Lower lobe of right lung (tissue), 2 donors: ENCODE measurements at regions not wholly inside any gene's neighbourhood (a gene's known extent, or its start where the extent isn't known, plus 50 kb on each side); places are given as distances from the start of the nearest gene placed in this dataset.

Experiments
- ATAC-seq, 2 donors: fragments of 200-7000 bp; cut with Tn5 transposase; one replicate each; pipeline ENCODE4 v1.9.1; 2020 to 2022; ENCODE audit warnings: mild to moderate bottlenecking in 2 of 2, moderate library complexity in 2 of 2
- DNase-seq: peaks from one replicate; pipeline ENCODE4 v3.0.0-alpha.2; 2020
- H3K27ac ChIP-seq: fragments of 200-600 bp; one replicate; pipeline ENCODE4 v1.8.0; 2022
- H3K27me3 ChIP-seq: fragments of 200-600 bp; one replicate; pipeline ENCODE4 v1.8.0; 2022; ENCODE audit warnings: low read depth
- H3K36me3 ChIP-seq: fragments of 200-600 bp; one replicate; pipeline ENCODE4 v1.8.0; 2022; ENCODE audit warnings: mild to moderate bottlenecking
- H3K4me1 ChIP-seq: fragments of 200-600 bp; one replicate; pipeline ENCODE4 v1.8.0; 2022
- H3K4me3 ChIP-seq: fragments of 200-600 bp; one replicate; pipeline ENCODE4 v1.8.0; 2022; ENCODE audit warnings: mild to moderate bottlenecking
- H3K9me3 ChIP-seq: fragments of 200-600 bp; one replicate; pipeline ENCODE4 v1.8.0; 2022
- intact Hi-C: fragments of 100-400 bp; cut with DNase I; formaldehyde crosslinking; loops from one replicate; pipeline ENCODE4 v1.11.0; 2022
- TF ChIP-seq, protein P1 (sequence below): fragments of 200-600 bp; IDR thresholded peaks from one replicate; pipeline ENCODE4 v1.8.0; 2022; ENCODE audit warnings: antibody characterized with exemption, mild to moderate bottlenecking
- donor health status: DM: no; HTN: yes; CAD: no; lungs with severe emphysema.

- TF ChIP-seq, protein P1, sequence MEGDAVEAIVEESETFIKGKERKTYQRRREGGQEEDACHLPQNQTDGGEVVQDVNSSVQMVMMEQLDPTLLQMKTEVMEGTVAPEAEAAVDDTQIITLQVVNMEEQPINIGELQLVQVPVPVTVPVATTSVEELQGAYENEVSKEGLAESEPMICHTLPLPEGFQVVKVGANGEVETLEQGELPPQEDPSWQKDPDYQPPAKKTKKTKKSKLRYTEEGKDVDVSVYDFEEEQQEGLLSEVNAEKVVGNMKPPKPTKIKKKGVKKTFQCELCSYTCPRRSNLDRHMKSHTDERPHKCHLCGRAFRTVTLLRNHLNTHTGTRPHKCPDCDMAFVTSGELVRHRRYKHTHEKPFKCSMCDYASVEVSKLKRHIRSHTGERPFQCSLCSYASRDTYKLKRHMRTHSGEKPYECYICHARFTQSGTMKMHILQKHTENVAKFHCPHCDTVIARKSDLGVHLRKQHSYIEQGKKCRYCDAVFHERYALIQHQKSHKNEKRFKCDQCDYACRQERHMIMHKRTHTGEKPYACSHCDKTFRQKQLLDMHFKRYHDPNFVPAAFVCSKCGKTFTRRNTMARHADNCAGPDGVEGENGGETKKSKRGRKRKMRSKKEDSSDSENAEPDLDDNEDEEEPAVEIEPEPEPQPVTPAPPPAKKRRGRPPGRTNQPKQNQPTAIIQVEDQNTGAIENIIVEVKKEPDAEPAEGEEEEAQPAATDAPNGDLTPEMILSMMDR = no peak
- no peaks in the 10 kb centered on the region for H3K9me3 ChIP-seq
- H3K27me3 ChIP-seq = no peaks in the 10 kb centered on the region
- intact Hi-C loops = no loop called here
- no peak for DNase-seq
- H3K36me3 ChIP-seq = no peaks in the 10 kb centered on the region
- H3K4me1 ChIP-seq = no peaks in the 10 kb centered on the region
- H3K27ac ChIP-seq = no peak overlapping the region
- ATAC-seq = no peak
- H3K4me3 ChIP-seq = no peak overlapping the region
Observed at GRCh38 chr11:70024036-70024772, 53.9 kb upstream of the ANO1 start.

DNA sequence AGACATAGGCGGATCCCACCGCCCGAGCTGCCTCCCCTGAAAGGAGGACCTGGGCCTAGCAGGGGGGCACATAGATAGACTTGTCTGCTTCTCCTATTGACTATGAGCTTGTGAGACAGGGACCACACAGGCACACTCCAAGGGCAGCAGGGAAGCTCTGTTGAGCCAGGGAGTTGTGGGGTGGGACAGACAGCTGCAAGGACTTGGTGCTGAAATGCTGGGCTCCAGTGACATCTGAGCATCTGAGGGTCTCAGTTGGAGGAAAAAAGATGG lies 53.4 kb upstream of the ANO1 start:
- no peak overlapping the region for H3K4me3 ChIP-seq
- H3K36me3 ChIP-seq = no peaks in the 10 kb centered on the region
- TF ChIP-seq, protein P1 = no peak
- H3K9me3 ChIP-seq = no peaks in the 10 kb centered on the region
- no peaks in the 10 kb centered on the region for H3K4me1 ChIP-seq
- intact Hi-C loops = no loop called here
- H3K27ac ChIP-seq = no peak overlapping the region
- H3K27me3 ChIP-seq = no peaks in the 10 kb centered on the region
- DNase-seq (no peak), ATAC-seq (no peak)

- no peaks in the 10 kb centered on the region for H3K36me3 ChIP-seq
- H3K27me3 ChIP-seq = no peaks in the 10 kb centered on the region
- TF ChIP-seq, protein P1 = no peak
- H3K9me3 ChIP-seq = no peaks in the 10 kb centered on the region
- no peak for ATAC-seq
- intact Hi-C loops = no loop called here
- H3K4me3 ChIP-seq = no peak overlapping the region
- H3K27ac ChIP-seq = no peak overlapping the region
- DNase-seq = no peak
- no peaks in the 10 kb centered on the region for H3K4me1 ChIP-seq
Observed at GRCh38 chr11:70025308-70025707, 52.8 kb upstream of the ANO1 start.

DNA sequence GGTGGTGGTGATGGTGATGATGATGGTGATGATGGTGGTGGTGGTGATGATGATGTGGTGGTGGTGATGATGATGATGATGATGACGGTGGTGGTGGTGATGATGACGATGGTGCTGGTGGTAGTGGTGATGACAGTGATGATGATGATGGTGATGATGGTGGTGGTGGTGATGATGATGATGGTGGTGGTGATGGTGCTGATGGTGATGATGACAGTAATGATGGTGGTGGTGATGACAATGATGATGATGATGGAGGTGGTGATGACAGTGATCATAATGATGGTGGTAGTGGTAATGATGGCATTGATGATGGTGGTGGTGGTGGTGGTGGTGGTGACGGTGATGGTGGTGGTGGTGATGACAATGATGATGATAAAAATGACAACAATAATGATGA lies 52.1 kb upstream of the ANO1 start:
- Histone ChIP-seq H3K4me3 (no peak overlapping the region), H3K27ac (no peak overlapping the region), H3K4me1 (no peaks in the 10 kb centered on the region), H3K36me3 (no peaks in the 10 kb centered on the region), H3K9me3 (no peaks in the 10 kb centered on the region), H3K27me3 (no peaks in the 10 kb centered on the region)
- intact Hi-C loops = no loop called here
- TF ChIP-seq, protein P1 = no peak
- DNase-seq (no peak), ATAC-seq (no peak)

DNA sequence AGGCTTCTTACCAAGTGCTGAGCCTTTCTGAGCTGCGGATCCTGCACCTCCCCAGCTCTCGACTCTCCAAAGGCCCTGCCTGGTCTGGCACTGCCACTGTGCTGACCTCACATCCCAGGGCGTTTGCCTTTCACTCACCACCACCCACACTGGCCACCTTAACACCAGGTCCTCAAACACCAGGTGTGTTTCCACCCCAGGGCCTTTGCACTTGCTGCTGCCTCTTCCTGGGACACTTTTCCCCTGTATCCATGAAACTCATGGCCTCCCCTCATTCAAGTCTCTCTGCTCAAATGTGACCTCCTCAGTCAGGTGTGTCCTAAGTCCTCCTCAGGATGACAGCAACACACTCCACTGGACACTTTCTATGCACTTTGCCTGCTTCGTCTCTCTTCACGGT lies 51.4 kb upstream of the ANO1 start:
- H3K27me3 ChIP-seq = no peaks in the 10 kb centered on the region
- no peak overlapping the region for H3K27ac ChIP-seq
- ATAC-seq (no peak), DNase-seq (no peak)
- no peaks in the 10 kb centered on the region for H3K4me1 ChIP-seq
- H3K4me3 ChIP-seq = no peak overlapping the region
- no peaks in the 10 kb centered on the region for H3K9me3 ChIP-seq
- intact Hi-C loops = no loop called here
- TF ChIP-seq, protein P1 = no peak
- no peaks in the 10 kb centered on the region for H3K36me3 ChIP-seq

- Histone ChIP-seq H3K9me3 (no peaks in the 10 kb centered on the region), H3K27me3 (no peaks in the 10 kb centered on the region), H3K27ac (no peak overlapping the region), H3K4me3 (no peak overlapping the region), H3K36me3 (no peaks in the 10 kb centered on the region), H3K4me1 (no peaks in the 10 kb centered on the region)
- TF ChIP-seq, protein P1 = no peak
- intact Hi-C loops = no loop called here
- DNase-seq (no peak), ATAC-seq (no peak)
Observed at GRCh38 chr11:70027451-70027850, 50.7 kb upstream of the ANO1 start.
